ENCODE measurements at regions not wholly inside any gene's neighbourhood (a gene's known extent, or its start where the extent isn't known, plus 50 kb on each side); places are given as distances from the start of the nearest gene placed in this dataset.
A peak's percentile ranks its signal among the peaks of the same experiment; 100 is the strongest.

DNA sequence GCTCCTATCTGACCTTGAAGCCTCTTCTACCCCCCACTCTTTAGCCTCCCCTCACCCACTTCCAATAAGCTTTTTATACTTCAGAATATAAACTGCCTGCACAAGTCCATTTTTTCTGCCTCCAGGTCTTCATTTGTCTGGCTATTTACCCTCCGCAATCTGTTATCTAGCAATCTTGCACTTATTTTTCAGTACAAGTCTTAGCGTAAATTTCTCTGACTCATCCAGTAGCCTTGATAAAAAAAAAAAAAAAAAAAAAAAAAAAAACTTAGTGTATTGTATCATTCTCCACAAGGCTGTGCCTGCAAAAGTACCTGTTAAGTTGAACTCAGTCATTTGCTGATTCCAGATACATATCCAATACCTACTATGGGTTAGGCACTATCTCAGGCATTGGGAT is 219.5 kb upstream of the DKK2 start:
- no peak for DNase-seq (ENCODE audit: low read depth in 4 of 4, low spot score in 3 of 4)

DNA sequence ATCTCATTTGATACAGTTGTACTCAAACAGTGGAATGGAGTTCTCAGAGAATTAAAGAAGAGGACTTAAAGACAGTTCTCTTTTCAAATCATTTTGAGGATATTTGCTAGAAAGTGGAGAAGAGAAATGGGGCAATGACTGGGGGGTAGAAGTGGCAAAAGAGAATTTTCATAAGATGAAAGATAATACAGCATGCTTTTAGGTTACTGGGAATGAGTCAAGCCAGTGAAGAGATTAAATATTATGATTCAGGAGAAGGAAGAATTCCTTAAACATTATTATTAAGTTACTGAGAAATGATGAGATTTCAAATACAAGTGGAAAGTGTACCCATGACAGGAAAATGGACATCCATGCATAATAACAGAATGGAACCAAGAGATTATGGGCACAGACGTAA is 219.0 kb upstream of the DKK2 start:
- DNase-seq (ENCODE audit: low read depth in 4 of 4, low spot score in 3 of 4) = no peak

DNA sequence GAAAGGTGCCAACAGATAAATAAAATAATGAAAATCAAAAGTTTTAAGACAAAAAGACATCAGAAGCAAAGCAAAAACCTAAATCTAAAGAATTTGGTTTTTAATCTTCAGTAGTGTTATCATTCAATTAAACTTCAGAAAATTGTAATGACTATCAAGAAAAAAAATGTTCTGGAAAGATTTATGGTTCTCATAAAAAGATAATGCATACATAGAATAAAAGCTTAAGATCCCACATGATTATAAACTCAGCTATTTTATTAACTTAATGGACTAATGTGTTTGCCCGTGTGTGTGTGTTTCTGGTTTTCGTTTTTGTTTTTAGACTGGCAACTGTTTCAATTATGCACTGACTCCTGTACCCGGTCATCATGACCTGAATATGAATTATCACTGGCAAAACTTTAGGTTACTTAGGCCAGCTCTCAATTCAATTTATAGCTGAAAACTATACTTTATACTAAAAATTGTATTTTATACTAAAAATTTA is 217.5 kb upstream of the DKK2 start:
- no peak for DNase-seq (ENCODE audit: low read depth in 4 of 4, low spot score in 3 of 4)

DNA sequence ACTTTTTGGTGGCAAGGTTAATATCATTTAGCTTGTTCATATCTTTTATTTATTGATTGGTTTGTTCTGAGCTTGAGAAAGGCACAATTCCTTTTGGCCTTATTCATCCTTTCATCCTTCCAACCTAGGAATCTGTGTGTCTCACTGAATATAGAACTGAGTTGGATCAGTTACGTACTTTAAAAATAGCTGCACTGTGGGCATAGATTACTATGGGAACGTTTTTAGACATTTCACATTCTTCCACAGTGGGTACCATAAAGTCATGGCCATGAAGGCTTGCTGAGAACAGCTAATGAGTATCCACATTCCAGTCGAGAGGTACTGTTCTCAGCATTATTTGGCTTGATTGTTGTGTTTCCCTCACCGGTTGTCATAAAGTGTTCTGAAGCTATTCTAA is 217.0 kb upstream of the DKK2 start:
- no peak for DNase-seq (ENCODE audit: low read depth in 4 of 4, low spot score in 3 of 4)

DNA sequence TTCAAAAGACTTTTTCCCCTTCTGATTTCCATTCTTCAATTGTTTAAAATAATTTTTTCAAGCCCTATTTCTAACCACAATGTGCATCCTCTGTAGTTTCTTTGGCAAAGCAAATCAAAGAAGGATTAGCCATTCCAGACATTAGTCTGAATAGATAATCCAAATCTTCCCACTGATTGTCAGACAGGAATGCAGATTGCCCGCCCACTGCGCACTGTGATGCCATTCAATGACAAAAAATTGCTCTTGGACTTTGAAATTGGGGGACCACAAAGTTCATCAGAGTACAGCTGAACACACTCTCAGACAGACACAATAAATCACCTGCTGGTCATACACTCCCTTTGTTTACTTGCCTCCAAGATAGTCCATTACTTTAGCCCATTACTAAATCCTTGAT is 216.5 kb upstream of the DKK2 start:
- DNase-seq (ENCODE audit: low read depth in 4 of 4, low spot score in 3 of 4) = no peak

DNA sequence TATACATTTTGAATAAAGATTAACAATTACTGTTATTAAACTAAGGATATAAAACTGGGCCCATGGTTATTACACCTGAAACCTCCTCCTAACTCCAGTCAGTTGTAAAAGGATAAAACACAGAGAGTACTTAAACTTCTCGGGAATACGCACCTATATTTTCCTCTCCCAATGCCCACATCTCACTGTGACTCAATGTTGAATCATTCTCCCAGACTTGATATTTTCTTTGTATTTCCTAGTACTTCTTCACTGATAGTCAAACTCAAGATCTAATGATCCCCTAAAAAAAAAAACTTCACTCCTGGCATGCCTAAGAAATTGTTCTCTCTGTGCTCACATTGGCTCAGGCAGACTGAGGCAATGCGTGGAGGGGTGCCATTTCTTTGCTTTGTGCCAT is 212.5 kb upstream of the DKK2 start:
- DNase-seq (ENCODE audit: low read depth in 4 of 4, low spot score in 3 of 4) = no peak

DNA sequence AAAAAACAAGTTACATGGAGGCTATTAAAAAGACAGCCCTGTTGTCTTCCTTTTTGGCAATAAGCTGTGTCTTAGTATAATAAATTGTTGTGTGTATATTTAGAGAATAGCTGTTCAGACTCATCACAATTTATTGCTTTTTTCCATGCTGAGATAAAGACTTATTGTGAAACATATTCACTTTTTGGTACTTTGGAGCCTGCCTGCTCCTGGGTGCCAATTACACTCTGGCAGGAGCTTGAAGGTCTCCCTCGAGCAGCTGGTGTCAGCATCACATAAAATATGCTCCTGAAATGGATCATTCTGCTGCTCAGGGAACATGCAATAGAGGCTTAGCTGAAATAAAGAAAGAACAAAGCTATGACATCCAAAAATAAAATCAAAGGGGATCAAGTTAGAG is 211.6 kb upstream of the DKK2 start:
- peak in 2 of 4 donors; percentile 0 to 1 for DNase-seq (ENCODE audit: low read depth in 4 of 4, low spot score in 3 of 4)

DNA sequence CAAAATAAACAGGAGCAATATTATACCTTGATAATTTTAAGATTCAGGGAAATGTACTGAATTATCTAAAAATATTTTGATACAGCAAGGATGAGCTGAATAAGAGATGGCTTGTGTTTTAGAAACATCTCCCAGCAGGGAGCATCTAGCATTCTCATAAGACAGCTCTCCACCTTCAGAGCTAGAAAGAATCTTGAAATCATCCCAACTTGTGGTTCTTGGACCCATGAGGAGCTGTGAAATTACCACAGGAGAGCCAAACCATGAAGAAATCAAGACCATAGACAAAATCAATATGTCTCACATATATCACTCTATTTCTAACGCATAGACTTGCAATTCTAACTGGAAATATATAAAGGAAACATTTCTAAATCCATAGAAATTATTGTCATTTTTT is 210.6 kb upstream of the DKK2 start:
- DNase-seq (ENCODE audit: low read depth in 4 of 4, low spot score in 3 of 4) = no peak

DNA sequence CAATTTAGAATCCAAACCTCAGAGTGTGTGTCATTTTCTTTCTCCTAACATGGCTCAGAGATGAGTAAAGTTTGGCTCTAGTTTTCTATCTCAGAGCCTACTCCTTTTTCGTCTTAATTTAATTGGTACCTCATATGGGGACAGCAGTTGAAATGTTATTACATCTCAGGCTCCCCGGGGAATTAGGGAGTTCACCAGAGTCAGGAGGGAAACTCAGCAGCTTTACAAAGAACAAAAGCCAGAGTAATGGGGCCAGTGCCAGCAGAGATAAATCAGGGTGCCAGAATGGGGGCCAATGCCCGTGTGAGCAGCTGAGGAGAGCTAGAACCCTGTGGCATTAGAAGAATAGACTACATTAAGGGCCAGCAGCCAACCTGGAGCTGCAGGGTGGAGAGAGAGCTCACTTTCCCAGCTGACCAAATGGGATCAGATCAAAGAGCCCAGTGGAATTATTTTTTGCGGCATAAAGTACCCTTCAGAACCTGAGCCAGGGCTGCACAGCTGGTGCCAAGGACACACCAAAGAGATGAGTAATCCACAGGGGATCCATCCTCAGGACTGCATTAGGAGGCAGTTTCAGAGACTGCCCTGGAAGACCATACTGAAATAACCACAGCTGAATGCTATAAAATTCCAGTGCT is 207.1 kb upstream of the DKK2 start:
- DNase-seq (ENCODE audit: low read depth in 4 of 4, low spot score in 3 of 4) = no peak

DNA sequence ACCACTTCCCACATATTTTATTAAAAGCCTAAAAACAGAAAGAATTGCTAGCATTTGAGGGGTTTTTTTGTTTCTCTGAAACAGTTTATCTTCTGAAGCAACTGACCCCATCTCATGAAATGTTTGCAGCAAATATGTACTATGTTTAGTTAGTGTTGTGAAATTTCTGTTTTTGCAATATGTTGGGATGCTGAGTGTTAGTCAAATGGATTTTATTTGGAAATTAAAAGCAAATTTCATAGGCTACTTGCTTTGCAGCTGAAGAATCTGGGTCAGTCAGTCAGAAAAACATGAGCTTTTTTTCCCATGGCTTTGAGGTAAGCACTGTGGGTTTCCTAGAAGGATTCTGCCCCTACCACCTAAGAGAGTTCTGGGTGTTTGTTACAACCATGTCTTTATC is 184.9 kb upstream of the DKK2 start:
- DNase-seq (ENCODE audit: low read depth in 4 of 4, low spot score in 3 of 4) = no peak

DNA sequence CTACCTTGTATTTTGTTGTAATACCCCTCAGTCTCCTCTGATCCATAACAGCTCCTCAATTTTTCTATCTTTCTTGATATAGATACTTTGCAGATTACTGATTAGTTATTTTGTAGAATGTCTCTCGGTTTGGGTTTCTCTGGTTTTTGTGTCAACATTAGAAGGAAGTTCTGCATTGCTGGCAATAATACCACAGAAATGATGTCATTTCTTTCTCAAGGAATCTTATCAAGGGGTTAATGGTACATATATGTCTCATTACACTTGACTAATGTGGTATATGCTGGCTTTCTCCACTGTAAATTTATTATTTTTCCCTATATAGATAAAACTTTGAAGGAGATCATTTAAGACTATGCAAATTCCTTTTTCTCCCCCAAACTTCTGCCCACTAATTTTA is 183.6 kb upstream of the DKK2 start:
- DNase-seq (ENCODE audit: low read depth in 4 of 4, low spot score in 3 of 4) = no peak

DNA sequence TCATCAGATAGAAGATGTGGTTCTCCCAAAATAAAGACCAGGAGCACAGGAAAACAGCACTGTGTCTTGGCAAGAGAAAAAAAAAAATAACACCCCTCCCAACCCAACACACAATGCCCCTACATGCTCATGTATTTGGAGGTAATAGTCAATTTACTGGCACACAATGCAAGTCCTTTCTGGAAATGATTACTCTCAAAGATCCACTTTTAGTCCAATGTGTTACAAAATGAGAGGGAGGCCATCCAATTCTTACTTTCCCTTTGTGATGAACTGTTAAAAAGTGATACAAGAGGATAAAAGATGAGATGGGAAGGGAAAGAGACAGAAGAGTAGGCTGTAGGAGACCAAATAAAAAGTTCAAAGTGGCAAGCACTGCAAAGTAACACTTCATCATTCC is 180.3 kb upstream of the DKK2 start:
- no peak for DNase-seq (ENCODE audit: low read depth in 4 of 4, low spot score in 3 of 4)

DNA sequence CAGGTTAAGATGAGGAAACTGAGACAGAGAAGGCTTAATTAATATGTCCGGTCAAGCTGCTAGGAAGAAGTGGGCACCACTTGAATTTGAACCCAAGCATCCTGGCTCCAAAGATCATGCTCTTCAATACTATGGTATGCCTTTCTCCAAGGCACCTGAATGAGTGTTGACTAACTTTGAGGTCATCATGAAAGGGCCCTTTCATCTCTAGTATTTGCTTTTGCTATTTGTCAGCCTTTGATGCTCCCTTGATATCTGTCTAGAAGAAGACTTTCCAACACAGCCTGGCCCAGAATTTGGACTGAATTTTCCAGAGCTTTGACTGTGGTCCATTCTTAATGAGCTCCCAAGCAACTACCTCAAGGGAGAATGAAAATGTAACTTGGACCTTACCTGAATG is 179.1 kb upstream of the DKK2 start:
- DNase-seq (ENCODE audit: low read depth in 4 of 4, low spot score in 3 of 4) = no peak

DNA sequence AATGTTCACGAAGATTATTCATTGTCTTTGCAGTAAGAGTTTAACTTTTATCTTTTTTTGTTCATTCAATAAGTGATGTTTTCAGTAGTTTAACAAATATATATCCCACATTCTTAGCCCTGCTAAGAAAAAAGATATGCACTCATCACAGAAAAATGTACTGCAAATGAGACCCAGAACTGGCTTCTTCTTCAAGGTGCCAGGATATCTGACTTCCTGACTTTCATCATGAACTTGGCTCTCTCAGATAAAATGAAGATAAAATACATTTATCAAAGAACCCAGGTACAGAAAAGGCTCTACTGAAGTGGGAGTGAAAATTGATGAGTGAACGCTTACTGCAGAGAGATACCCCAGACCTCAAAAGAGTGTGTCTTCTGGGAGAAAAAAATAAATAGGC is 177.8 kb upstream of the DKK2 start:
- no peak for DNase-seq (ENCODE audit: low read depth in 4 of 4, low spot score in 3 of 4)

DNA sequence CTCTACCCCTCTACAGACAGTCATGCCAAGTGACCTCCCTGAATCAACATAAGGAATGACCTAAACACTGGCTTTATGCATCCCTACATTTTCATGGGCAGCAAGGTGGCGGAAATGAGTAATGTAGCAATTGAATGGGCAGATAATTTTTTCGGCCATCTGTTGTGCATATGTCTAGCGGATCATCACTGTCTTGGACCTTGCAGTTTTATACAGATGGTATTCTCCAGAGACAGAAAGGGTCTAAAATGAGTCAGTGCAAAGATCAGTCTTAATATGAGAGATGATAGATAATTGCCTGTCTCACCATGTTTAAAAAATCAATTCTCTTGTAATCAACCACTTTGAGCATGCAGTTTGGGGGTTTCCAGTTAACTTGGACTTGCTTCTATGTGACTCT is 177.3 kb upstream of the DKK2 start:
- DNase-seq (ENCODE audit: low read depth in 4 of 4, low spot score in 3 of 4) = no peak

DNA sequence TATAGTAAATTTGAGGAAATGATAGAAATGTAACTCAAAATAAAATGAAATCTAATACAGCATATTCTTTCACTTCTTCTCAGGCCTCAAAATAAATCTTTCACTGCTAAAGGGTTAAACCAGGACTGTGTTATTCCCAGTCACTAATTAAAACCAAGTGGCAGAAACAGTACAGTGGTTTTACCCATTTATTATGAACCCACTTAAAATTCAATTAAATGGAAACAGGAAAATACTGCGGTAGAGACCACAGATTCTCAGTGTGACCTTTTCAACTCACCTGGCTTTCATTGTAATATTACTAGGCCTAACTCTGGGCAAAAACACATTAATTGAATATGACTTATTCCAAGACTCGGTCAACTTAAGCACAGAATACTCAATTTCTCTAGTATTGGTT is 176.5 kb upstream of the DKK2 start:
- DNase-seq (ENCODE audit: low read depth in 4 of 4, low spot score in 3 of 4) = no peak

DNA sequence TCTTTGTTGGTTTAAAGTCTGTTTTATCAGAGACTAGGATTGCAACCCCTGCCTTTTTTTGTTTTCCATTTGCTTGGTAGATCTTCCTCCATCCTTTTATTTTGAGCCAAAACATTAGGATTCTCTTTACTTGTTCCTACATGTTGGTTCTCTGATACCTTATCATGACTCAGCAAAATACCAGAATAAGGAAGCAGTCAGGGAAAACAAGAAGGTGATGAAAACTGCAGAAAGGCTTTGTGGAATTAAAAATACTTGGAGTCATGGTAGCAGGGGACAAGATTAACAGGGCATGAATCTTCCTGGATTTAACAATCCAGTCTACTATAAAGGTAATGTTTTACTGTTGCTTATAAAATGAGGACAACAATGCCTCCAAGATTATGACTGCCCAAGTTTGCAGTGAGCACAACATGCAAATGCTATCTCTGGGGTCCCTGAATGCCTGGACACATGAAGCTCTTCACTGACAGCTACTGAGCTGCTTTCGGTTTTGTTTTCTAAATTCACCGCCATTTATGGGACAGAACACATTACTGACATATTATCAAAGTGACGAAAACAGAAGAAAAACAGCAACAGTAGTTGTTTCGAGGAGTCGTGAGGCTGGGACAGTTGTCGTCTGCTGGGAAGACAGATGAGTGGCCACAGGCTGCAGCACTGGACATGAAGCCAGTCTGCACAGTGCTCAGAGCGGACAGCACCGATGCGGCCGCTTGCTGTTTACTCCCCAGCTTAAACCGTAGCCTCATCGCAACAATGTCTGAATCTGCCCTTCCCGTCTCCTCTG is 174.5 kb upstream of the DKK2 start:
- no peak for DNase-seq (ENCODE audit: low read depth in 4 of 4, low spot score in 3 of 4)

DNA sequence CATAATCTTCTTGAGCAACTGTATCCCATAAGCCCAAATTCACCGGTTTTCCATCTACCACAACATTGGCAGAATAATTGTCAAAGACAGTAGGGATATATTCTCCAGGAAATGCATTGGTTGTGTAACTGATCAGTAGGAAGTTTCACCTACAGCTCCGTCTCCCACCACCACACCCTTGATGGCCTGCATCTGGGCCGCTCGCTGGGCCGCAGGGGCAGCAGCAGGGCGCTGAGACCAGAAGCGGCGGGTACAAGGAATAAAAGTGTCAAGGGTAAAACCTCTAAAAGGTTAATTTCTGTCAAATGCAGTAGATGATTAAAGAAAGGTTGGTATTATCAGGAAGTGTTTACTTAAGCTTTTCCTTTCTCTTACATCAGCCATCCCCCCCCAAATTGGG is 167.6 kb upstream of the DKK2 start:
- no peak for DNase-seq (ENCODE audit: low read depth in 4 of 4, low spot score in 3 of 4)

DNA sequence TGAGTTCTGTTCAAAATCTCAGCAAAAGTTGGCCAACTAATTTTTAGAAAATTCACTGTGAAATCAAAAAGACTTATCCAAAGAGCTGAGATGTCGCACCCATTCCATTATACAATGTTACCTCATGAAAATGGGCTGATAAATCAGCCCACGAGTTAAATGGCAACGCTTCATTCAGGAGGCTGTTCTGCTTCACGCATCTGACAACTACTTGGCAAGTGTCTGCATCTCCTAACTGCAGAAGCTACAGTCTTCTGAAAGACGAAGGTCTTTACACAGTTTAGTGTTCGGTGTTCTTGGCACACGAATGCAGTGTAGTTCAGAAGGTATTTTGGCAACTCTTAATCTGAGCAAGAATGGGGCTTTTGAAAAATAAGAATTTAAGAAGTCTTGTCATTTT is 166.6 kb upstream of the DKK2 start:
- no peak for DNase-seq (ENCODE audit: low read depth in 4 of 4, low spot score in 3 of 4)

DNA sequence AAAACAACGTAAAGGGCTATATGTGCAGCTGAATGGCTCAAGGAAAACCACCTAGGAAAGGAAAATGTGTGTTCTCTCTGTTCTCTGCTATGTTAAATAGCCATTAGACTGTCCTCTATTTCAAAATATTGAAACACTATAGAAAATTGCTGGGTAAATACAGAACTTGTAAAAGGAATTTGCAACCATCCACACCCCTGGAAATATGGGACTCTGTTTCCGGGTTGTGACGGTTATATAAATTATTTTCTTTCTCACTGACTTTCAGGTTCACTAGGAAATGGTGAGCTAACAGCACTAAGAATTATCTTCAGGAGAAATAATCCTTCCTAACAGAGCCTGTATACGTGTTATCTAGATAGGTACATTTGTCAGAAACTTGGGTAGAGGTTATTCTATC is 161.0 kb upstream of the DKK2 start:
- DNase-seq (ENCODE audit: low read depth in 4 of 4, low spot score in 3 of 4) = no peak

DNA sequence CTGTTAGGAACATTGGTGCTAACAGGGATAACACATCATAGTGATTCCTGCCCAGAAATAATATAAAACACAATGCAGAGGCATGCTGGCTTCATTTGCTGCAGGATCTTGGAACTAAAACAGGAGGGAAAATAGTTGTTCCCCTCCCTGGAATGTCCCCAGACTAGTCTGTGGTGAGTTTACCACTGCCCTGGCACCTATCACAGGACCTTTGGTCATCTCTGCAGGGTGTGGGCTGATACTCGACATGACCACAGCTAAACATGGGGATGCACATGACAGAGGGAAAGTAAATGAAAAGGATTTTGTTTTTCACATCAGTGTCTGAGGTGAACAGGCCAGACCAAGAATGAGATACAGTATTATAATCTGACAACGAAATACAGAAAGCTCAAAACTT is 160.2 kb upstream of the DKK2 start:
- no peak for DNase-seq (ENCODE audit: low read depth in 4 of 4, low spot score in 3 of 4)

DNA sequence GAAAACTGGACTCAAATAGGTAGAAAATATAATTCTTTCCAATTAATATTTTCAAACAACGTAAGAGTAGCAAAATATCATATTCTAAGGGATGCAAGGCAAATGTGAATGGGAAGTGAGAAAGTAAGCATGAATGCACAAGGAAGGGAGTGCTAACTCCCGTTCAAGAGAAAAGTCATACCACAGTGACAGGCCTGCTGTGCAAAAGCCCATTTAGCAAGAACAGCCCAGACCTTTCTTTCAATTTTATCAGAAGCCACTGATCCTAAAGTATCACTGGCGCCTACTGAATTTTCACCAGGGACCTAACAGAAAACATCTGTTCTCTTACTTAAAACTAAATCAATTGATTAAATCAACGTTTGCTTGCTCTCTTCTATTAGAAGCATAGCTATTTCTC is 157.9 kb upstream of the DKK2 start:
- no peak for DNase-seq (ENCODE audit: low read depth in 4 of 4, low spot score in 3 of 4)

DNA sequence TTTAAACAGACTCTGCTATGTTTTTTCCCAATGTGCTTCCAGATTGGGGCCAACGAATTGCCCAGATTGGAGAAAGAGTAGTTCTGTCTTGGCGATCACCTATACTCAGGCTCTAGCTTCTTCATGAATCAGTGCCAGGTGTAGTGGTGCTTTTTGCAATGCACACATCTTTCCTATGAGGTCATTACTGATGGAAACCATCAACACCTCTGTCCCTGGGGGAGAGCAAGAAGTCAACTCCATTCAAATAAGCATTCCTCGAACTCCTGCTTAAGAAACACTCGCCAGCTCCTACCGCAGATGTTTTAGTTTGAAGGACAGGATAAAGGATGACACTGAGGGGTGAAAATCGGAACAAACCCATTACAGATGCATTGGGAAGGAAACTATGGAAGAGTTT is 156.5 kb upstream of the DKK2 start:
- DNase-seq (ENCODE audit: low read depth in 4 of 4, low spot score in 3 of 4) = no peak

Data from left renal pelvis (tissue), 4 donors.